HG02973 (cell line): ENCODE measurements at regions not wholly inside any gene's neighbourhood (a gene's known extent, or its start where the extent isn't known, plus 50 kb on each side); places are given as distances from the start of the nearest gene placed in this dataset.
"Not testable (repeated sequence)": the region's sequence is repeated elsewhere in the genome, so short reads cannot be mapped to it uniquely, and the experiment has no call there.

Source experiments
- ATAC-seq: cut with Tn5 transposase; IDR thresholded peaks from one replicate; pipeline ENCODE4 v1.9.1; 2021; ENCODE audit warnings: moderate library complexity; ENCODE audit not compliant: unreplicated experiment

- ATAC-seq: not testable (repeated sequence)
Measured at GRCh38 chr6:56719315-56720058, 76.8 kb upstream of the DST start.

GRCh38 chr6:56718236-56718635 lies 75.5 kb upstream of the DST start:
- no peak for ATAC-seq

DNA sequence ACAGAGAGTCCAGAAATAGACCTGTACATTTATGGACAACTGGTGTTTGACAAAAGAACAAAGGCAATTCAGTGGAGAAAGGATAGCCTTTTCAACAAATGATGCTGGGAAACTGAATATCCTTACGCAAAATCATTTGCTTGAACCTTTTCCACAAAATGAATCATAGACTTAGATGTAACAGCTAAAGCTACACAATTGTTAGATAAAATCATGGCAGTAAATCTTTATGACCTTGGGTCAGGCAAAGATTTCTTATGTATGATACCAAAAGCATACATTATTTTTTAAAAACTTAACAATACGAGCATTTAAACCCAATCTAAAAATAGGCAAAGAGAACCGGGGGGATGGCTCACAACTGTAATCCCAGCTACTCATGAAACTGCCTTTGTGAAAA lies 73.5 kb upstream of the DST start:
- no peak for ATAC-seq

DNA sequence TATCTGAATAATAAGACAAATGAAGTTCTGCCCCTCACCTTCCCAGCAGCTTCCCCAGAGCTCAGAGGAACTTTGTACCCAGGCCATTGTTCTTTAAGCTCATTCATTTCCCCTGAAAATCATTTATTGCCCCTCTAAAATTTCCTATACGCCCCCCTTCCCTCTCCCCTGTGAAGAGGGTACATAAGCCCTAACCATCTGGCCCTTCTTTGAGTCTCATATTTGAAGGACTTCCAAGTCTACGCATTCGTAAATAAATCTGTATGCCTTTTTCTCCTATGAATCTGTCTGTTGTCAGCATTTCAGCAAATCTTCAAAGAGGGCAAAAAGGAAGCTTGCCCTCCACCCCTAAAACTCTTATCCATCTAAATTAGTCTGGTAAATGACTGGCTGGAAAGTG lies 73.1 kb upstream of the DST start:
- ATAC-seq: no peak

DNA sequence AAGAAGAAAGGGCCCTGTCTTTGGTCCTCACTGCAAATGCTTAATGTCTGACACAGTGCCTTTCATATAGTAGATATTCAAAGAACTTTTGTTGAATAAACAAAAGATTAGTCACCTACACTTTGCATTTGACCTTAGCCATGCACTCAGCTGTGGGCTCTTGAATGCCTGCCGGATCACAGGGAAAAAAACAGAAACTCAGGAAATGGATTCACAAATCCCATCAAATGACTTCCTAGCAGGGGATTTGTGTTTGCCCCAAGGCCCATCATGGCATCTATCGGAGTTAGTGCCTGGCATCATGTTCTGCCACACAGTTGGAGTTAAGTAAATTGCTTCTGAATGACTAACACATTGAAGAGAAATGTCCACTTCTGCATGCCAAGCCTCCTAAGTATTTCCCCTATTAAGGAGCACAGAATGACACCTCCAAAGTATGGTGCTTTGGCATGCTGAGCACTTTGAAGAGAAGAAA lies 72.3 kb upstream of the DST start:
- ATAC-seq: no peak

- no peak for ATAC-seq
Measured at GRCh38 chr6:56714273-56714672, 71.6 kb upstream of the DST start.

DNA sequence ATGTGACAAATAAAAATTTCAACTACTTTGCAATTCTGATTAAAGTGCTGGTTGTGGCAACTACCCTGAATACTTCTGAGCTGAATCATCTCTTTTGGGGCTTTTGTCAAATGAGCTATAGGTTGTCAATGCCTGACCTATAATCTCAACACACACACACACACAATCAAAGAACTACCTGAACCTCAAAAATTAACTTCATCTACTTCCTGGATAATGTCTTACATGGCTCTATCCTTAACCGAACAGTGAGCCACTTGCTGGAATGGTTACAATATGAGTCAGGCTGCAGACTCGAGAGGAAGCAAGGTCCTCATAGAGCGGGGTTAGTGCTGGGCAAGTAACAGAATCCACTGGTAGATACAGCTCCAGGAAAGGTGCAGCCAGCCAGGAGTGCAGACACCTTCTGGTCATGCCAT lies 70.6 kb upstream of the DST start:
- no peak for ATAC-seq

DNA sequence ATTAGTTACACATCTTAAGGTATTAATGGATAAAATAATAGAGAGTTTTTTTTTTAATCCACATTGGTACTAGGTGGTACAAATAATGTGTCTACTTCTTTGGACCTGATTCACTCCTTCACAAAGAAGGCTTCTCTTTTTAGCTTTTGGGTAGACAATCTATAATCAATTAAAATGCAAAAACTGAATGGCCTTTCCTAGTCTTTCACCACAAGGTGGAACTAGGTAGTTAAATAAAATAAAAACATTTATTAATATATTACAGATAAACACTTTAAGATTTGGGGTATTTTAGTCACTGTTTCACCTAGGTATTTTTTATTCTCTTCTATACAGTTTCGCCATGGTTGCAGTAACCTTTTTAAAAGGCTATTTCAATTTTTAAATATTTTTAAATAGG lies 68.3 kb upstream of the DST start:
- ATAC-seq: no peak

DNA sequence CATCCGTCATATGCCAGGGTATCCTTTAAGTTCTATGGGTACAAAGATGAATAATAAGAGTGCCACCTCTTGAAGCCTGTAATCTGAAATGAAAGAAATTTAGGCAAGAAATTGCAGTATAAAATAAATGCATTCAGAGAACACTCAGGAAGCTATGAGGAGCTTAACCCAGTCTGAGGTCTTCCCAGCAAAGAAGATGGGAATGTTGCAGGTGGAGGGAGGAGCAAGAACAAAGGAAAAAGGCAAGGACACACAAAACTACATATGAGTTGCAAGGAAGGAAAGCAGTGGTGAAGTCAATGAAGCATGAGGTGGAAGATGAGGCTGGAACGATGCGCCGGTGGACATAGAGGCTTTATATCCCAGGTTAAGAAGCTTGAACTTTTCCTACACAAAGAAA lies 67.0 kb upstream of the DST start:
- no peak for ATAC-seq

GRCh38 chr6:56708810-56709597 lies 66.3 kb upstream of the DST start:
- ATAC-seq: no peak

DNA sequence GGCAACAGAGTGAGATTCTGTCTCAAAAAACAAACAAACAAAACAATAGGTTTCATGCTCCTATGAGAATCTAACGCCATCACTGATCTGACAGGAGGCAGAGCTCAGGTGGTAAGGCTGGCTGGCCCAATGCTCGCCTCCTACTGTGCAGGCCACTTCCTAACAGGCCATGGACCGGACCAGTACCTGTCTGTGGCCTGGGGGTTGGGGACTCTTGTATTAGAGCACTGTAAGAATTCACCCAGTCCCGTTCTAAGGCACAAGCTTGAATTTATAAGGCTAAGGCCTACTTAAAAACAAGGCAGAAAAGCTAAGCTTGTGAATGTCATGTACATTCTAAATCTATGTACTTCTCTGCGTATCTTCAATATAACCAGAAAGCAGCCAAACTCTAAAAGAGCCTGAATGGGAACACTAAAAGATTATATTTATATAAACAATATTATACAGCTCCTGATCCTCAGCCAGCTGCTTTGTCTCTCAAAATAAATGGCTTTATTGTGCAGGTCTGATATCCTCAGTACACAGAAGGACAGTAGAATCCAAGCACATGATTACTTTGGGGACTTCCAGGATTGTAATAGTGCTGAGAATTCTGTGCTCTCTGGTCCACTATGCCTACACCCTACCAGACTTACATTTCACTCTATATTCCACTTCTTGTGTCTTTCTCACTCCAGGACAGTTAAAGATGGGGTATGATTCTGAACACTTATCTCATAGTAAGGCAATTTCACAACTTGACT lies 64.5 kb upstream of the DST start:
- ATAC-seq: no peak

GRCh38 chr6:56699066-56699654 lies 56.5 kb upstream of the DST start:
- ATAC-seq: no peak

DNA sequence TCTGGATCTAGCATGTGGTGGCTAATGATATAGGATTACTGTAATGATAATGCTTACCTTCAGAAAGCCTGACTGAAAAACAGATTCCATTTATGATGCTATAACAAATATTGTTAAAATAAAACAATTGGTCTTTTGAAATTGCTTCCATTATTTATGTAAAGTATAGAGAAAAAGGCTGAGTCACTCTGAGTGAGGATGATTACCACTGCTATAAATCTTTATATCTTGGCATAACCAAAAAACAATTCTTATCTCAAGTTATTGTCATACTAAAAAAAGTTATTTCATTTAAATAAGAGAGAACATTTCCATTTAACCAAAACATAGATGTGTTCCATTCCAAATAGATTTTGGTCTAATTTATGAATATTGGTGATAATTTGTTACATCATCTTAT lies 53.0 kb upstream of the DST start:
- ATAC-seq: no peak

DNA sequence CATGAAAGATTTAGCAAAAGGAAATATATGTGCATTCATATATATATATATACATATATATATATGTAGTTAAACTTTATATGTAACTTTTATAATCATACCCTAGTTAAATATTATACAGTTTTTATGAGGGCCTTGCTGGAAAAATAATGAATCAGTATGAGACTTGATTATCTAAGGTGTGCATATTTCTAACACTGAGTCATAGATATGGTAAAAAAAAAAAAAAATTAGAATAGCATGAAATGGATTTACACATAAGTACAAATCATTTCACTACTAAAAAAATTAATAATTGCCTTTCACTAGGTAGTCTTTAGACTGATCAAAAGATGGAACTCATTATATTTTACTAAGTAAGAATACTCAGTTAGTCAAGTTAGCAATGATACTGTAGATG lies 51.3 kb upstream of the DST start:
- ATAC-seq: no peak

GRCh38 chr6:56693246-56693607 lies 50.5 kb upstream of the DST start:
- ATAC-seq: no peak

GRCh38 chr6:56692523-56693245 lies 50.0 kb upstream of the DST start:
- no peak for ATAC-seq
